GM19455 (cell line): ENCODE measurements at regions not wholly inside any gene's neighbourhood (a gene's known extent, or its start where the extent isn't known, plus 50 kb on each side); places are given as distances from the start of the nearest gene placed in this dataset.

ENCODE experiments used
- ATAC-seq: cut with Tn5 transposase; IDR thresholded peaks from one replicate; pipeline ENCODE4 v1.9.1; 2021; ENCODE audit not compliant: unreplicated experiment

DNA sequence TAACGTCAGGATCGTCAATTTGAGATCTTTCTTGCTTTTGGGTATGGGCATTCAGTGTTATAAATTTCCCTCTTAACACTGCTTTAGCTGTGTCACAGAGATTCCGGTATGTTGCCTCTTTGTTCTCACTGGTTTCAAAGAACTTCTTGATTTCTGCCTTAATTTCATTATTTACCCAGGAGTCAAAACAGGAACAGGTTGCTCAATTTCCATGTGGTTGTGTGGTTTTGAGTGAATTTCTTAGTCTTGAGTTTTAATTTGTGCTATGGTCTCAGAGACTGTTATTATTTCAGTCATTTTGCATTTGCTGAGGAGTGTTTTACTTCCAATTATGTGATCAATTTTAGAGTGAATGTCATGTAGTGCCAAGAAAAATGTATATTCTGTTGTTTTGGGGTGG, 153.1 kb downstream of the PCDH17 start:
- ATAC-seq = no peak

DNA sequence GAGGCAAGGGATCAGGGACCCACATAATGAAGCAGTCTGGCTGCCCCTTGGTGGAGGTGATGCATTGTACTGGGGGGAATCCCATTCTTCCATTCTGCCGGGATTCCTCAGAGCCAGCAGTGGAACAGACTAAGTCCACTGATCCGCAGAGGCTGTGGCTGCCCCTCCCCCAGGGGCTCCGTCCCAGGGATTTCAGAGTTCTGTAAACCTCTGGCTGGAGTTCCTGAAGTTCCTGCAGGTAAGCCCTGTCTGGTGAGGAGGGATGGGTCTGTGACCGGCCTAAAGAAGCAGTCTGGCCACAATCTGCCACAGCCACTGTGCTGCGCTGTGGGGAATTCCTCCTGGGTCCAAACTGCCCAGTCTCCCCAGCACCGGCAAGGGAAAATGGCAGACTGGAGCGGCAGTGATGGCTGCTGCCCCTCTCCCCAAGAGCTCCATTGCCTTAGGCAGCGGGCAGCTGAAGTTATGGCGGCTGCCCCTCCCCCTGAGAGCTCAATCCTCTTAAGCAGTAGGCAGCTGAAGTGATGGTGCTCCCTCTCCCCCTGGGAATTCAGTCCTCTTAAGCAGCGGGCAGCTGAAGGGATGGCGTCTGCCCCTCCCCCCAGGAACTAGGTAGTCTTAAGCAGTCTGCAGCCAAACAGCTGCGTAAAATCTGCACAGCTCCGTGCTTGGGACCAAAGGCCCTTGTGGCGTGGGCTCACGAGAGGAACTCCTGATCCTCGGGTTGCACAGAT, 155.7 kb downstream of the PCDH17 start:
- no peak for ATAC-seq

DNA sequence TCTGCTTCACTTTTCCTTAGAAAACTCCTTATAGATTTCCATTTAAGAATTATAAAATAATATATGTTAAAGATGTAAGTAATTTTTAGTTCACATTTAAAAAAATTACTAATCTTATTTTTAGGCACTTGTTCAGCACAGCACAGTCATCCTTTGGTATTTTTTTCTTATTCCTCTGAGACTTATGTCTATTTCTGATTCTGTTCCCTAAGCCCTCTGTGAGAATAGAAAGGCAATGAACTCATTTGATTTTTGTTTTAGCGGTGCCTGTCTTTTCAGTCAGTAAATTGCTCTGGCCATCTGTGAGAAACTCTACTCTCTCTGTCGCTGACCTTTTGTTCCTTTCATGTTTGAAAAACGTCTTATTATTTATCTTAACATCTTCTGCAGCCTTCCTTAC, 168.1 kb downstream of the PCDH17 start:
- ATAC-seq = no peak

DNA sequence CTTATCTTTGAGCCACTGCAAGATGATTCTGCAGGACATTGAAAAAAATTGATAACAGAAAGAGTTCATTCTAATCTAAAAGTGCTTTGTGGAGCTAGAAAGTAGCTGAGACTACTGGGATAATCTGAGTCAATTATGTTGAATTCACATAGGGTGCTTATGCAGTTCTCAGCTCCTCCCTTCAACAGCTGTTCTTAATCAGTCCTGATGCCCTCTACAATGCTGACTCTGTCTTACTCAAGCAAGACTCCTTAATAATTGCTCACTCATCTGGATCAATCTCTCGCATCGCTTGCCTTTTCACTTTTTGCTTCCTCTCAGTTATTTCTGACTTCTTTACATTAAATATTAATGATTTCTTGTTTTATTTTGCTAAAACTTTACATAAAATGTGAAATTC, 182.1 kb downstream of the PCDH17 start:
- no peak for ATAC-seq

DNA sequence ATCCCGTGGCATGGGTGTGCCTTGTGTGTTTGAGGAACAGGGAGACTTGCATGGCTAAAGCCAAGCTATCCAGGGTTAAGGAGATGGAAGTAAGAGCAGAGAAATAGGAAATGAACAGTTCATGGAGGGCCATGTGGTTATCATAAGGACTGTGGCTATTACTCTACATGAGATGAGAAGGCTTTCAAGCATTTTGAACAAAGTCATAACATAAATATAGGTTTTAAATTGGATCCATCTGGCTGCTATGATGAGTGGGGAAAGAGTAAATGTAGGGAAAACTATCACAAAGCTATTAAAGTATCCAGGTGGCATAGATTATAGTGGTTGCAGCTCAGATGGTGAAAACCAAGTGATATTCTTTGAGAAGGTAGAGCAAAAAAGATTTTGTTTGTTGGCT, 184.1 kb downstream of the PCDH17 start:
- ATAC-seq = no peak

DNA sequence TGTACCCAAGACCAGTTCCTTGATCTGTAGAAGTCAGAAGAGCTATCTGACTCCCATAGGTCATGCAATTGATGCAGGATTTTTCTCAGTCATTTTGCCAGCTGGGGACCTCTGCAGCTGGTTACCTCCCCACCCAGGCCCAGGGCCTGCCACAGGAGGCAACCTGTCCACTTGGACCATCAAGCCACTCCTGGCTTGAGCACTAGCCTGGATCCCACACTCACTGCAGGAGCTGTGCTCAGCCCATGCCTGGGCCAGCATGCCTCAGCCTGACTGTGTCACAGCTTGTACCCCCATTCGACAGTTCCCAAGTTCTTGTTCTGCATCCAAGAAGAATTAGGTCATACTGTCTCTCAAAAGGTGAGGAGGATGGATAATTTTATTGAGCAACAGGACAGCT, 189.4 kb downstream of the PCDH17 start:
- ATAC-seq = no peak

DNA sequence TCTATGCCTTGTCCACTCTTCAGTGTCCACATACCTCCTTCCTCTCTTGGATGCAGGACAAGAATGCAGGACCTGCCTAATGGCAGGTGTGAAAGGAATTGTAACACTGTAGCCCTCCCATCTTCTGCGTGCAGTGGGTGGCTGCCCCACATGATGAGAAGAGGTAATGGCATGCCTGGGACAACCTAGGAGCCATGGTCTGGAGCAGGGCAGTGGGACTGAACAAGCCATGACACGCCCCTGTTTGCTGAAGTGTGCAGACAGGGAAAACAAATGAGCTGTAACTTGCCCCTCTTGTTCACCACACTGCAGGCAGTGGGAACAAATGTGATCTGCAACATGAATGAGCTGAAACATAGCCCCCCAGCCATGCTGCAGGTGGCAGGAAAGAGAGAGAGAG, 192.2 kb downstream of the PCDH17 start:
- no peak for ATAC-seq

DNA sequence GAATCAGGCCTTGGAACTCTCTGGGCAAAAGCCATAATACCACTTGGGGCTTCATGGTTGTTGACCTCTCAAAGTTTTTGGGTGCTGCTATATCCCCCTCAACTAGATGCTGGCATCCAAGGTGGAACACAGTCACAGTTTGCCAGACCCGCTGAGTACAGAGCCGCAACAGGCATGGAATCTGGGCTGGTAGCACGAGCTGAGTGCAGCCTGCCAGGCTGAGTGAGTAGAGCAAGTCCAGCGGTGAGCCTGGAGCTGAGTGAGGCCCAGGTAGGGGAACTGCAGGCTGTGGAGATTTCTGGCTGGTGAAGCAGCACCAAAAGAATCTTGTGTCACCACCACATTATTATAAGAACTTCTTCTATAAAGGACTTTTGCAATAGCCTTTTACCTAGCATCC, 192.6 kb downstream of the PCDH17 start:
- no peak for ATAC-seq

DNA sequence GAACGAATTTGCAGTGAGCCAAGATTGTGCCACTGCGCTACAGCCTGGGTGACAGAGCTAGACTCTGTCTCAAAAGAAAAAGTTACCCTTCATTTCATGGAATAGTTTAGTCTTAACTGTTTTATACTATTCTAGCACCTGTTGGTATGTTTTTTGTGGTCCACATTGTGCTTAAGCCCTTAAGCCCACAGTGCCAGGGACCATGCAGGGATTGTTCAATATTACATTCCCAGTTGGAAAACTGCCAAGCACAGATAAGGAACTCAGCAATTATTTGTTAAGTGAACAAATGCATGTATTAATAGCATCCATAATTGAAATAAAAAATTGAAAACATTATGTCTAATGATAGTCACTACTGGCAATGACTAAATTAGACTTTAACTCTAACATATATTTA, 193.5 kb downstream of the PCDH17 start:
- no peak for ATAC-seq

DNA sequence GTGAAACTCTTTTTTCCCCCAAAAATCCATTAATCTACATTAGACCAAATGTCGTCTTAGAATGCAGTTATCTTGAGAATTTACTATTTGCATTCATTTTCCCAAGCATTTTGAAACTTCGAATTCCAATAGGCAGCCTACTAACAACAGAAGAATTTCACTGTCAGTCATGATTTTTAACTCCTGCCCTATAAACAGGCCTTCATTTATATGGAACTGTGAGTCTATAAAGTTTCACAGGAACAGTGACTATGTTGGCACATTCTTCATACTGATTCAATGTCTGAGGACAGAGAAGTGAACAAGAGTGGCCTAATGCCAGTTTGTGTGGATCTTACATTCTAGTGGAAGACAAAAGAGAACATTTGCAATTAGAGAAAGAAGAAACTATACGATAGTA, 198.0 kb downstream of the PCDH17 start:
- ATAC-seq = no peak

DNA sequence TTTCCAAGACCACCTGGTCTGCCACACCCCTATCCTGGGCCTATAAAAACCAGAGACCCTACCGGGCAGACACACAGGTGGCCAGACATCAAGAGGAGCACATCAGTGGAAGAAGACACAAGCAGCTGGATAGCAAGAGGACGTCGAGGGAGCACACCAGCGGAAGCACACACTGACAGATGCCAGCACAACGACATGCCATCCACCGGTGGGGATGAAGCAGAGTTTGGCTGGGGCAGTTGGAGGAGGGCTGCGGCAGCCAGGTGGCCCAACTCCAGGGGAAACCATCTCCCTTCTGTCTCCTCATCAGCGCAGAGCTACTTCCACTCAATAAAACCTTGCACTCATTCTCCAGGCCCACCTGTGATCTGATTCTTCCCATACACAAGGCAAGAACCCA, 200.6 kb downstream of the PCDH17 start:
- no peak for ATAC-seq

DNA sequence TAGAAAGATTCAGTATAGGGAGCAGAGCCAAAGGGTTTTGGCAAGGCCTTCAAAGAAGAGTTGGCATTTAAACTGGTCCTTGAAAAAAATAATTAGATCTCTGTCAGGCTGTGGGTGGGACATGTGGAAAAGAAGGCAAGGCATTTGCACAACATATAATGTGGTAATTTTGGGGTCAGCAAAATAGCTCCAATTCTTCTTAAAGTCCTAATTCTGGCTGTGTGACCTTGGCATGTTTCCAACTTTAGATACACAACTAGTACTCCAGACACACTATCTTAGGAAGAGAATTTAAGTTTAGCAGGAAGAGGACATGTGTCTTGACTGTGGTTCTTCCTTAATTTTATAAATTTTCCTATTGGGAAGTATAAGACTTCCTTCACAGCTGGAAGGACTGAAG, 206.3 kb downstream of the PCDH17 start:
- no peak for ATAC-seq

DNA sequence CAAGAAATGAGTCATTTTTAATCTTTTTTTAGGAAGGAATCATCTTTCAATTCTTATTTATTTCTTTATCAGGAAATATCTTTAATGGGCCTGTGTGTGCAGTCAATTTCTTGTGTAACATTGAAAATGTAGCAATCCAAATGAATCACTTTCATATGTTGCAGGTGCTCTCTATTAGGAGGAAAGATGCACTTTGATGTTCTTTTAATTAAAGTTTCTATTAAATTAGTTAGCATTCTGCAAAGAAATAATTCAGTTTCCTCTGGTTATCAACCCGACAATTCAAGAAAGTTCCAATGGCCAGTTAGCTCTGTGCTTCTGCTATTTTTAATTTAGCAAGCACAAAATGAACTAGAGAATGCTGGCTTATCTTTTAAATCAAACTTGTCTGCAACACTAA, 212.0 kb downstream of the PCDH17 start:
- no peak for ATAC-seq

DNA sequence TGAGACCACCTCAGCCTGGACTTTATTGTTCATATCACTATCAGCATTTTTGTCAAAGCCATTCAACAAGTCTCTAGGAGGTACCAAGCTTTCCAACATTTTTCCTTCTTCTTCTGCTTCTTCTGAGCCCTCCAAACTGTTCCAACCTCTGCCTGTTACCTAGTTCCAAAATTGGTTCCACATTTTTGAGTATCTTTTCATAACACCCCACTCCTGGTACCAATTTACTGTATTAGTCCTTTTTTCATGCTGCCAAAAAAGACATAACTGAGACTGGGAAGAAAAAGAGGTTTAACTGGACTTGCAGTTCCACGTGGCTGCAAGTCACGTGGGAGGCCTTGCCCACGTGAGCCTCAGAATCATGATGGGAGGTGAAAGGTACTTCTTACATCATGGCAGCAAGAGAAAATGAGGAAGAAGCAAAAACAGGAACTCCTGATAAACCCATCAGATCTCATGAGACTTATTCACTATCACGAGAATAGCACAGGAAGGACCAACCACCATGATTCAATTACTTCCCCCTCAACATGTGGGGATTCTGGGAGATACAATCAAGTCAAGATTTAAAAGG, 215.1 kb downstream of the PCDH17 start:
- no peak for ATAC-seq

DNA sequence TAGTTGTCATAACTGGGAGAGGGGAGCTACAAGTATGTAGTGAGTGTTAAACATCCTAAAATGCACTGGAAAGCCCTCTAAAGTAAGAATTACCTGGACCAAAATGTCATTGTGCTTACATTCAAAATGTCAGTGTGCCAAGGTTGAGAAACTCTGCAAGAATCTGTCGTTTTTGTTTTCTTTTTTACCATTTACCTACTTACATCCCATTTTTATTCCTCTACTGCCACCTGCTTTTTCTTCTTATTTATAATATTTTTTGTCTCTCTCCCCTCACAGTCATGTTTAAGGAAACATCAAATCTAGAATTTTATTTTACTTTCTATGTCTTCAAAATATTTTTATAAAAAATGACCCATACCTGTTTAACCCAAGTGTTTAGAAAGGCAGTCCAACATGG, 226.4 kb downstream of the PCDH17 start:
- ATAC-seq = no peak

DNA sequence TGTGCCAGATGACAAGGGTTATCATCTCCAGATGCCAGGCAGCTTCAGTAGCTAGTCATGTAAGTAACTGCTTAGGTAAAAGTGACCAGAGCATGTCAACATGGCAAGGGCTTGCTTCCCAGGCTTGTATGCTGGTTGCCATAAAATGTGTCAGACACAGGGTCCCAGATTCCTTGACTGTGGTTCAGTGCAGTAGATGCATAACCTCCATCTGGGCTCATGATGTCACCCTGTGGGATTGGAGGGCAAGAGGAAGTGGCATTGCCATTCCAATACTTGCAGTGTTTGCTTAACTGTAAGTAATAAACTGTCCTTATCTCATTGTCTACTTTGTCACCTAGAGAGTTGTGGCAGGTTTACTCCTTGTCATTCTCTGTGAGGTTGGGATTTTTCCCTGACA, 226.8 kb downstream of the PCDH17 start:
- no peak for ATAC-seq

DNA sequence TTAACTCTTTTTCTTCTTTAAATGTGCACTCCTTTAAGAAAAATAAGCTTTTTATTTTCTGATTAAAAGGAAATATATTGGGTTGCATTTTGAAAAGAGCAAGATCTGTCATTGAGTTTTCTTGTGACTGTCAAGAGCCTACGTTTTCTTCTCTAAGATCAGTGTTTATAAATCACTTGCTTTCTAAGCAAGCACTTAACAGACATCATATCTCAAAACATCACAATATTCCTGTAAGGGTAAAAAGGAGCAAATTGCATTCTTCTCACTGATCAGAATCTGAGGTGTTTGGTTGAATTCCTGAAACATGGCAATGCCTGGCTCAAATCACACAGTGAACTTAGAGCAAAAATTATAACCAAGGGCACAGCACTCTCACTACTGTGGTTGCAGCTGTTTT, 231.3 kb downstream of the PCDH17 start:
- ATAC-seq = no peak

DNA sequence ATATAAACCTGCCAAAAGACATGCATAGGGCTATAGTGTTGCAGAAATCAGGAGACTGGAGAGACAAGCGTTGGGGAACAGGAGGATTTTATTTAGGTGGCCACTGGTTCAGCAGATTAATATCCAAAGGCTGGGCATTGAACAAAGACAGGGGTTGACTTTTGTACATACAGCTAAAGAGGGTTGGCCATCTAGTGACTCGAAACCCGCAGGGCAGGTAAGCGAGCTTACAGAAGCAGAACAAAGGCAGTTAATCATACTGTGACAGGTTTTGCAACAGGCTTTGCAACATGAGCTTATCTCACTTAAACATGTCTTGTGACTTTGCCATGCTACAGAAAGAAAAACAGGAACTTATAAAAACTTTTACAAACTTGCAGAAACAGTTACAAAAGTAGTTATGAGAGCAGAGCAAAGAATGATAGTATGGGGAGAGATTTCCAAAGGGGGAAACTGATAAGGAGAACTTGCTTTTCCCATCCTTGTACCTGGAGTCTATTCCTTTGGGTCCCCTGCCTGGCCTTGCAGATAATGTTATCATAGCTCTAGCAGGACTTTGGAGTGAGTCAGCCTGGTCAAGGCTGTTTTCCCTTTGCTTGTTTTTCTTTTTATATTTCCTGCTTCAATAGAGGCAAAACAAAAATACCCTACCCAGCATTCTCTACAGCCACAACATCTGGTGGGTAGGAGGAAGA, 234.2 kb downstream of the PCDH17 start:
- no peak for ATAC-seq

DNA sequence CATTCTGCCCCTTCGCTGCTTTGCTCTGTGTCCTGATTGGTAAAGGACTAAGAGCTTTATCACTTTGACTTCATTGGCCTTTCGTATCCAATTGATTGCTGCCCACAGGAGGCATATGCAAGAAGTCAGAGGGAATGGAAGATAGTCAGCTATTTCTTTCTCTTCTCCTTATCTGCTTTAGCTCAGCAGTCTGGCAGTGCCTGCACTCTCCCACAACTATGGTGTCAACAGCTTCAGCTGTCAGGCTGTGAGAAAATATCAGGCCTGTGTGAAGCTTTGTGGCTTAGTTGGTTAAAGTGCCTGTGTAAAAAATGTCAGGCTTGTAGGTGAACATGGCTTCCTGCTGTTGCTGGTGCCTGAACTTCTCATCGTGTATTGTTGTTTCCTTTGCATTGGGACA, 243.0 kb downstream of the PCDH17 start:
- no peak for ATAC-seq

DNA sequence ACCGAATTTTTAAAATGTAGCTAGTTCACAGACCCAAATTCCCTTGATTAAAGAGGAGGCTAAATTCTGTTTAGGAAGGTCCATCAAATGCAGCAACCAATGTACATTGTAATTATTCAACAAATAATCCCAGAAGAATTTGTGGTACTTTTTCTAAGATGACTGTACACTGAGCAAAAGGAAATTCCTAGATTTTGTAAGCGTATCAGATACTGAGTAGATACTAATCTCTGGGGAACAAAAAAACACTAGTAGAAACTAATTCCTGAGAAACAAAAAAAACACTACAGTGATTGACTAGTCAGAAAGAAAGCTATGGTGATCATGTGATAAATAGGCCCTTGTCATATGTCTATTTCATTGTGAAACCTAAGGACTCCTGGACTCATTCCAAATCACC, 246.1 kb downstream of the PCDH17 start:
- ATAC-seq = no peak

DNA sequence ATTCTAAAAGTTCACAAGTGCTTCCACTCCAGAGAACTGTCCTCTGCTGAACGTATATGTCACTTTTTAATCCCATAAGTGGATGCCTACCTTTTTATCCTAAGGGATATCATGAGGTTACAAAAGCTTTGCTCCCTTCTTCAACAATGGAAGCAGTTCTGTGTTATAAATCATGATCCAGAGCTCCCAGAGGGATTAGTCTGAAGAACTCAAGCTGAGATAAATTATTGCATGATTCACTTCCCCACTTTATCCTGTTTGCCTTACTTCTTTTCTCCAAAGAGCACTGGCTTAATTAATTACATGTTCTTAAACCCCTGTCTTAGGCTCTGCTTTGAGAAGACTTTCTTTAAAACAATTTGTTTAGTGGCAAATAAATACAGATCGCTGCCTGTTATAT, 246.7 kb downstream of the PCDH17 start:
- ATAC-seq = no peak

DNA sequence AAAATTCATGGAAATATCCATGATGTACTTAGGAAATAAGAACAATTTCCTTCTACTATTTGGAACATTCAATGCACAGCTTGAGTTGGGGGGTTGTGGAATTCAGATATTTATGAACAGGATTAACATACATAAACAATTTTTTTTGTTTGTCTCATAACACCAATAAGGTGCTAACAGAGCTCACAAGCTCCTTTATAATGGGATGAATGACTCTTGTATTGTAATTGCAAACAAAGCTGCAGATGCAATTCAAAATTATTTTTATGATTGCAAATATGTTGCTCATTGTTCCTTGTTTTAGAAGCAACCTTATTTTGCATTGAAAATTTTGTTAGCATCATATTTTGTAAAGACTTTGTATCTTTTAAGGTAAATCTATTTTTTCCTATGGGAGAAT, 265.7 kb downstream of the PCDH17 start:
- ATAC-seq = no peak

DNA sequence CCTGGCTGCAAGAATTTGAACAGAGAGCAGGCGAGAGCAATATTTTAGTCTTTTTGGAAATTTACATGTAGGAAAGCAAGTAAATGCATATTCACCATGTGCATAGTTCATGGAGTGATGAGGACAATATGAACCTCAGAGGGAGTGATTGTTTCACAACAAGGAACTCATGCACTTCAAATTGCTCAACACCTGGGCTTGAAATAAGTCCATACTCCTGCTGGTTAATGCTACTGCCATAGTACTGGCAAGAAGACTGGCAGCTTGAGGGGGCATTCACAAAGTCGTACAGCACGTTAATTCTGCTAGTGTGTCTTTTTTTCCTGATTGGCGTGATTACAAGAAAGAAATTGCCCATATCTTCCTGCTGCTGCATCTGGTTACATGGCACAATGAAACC, 267.6 kb downstream of the PCDH17 start:
- ATAC-seq = no peak
